Effector memory CD8-positive, alpha-beta T cell (primary cell): ENCODE measurements at regions not wholly inside any gene's neighbourhood (a gene's known extent, or its start where the extent isn't known, plus 50 kb on each side); places are given as distances from the start of the nearest gene placed in this dataset.
"Not testable (repeated sequence)": the region's sequence is repeated elsewhere in the genome, so short reads cannot be mapped to it uniquely, and the experiment has no call there.

Experiments used
- ATAC-seq: fragments of 150-1000 bp; cut with Tn5 transposase; replicated peaks from 2 replicates; pipeline ENCODE4 v1.10.0; 2021; ENCODE audit warnings: mild to moderate bottlenecking, moderate library complexity
- DNase-seq, 3 experiments: peaks; one replicate each; pipeline ENCODE4 v3.0.0; 2021
- H3K27ac Mint-ChIP-seq, 2 donors: one replicate each; pipeline ENCODE4 v1.8.0; 2022; ENCODE audit warnings: mild to moderate bottlenecking in 2 of 2, mixed read lengths in 2 of 2, moderate library complexity in 2 of 2
- H3K27me3 Mint-ChIP-seq, 2 donors: one replicate each; pipeline ENCODE4 v1.8.0; 2022; ENCODE audit warnings: mixed read lengths in 2 of 2
- H3K36me3 Mint-ChIP-seq: one replicate; pipeline ENCODE4 v1.8.0; 2022; ENCODE audit warnings: mild to moderate bottlenecking, moderate library complexity, mixed read lengths; ENCODE audit not compliant: insufficient read depth
- H3K4me1 Mint-ChIP-seq, 2 donors: one replicate each; pipeline ENCODE4 v1.8.0; 2022; ENCODE audit warnings: low read depth in 2 of 2, mixed read lengths in 2 of 2
- H3K4me3 Mint-ChIP-seq, 2 donors: one replicate each; pipeline ENCODE4 v1.8.0; 2022; ENCODE audit warnings: mild to moderate bottlenecking in 2 of 2, mixed read lengths in 2 of 2, moderate library complexity in 2 of 2
- H3K9me3 Mint-ChIP-seq, 2 donors: one replicate each; pipeline ENCODE4 v1.8.0; 2022; ENCODE audit warnings: mixed read lengths in 2 of 2

DNA sequence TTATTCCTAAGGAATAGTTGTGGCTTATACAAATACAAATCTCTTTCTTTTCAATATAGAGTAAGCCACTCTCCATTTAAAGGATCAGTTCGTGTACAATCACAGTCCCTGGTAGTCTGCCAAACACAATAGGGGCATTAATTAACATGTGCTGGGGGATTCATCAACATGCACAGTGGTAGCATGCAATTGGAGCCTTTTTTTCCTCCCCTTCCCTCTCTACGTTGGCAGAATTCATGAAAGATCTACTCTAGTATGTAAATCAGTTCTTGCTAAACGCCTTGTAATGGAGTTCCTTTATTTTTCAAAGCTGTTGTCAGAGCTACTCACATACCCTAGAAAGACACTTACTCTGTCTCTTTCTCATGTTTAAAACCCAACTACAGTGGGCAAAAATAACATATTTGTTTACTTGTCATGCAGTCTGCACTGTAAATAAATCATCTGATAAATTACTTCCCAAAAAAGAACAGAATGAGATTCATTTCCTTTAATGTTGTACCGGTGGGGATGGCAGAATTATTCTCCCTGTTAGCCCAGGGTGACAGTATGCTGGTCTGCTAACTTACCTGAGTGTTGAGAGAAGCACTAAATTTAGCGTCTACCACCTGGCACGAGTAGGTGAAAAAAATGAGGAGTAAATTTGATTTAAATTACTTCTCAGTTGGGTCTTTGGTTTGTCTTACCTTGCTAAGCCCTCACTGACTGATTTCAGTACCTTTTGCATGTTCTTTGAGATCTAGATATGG lies 341.5 kb upstream of the CCNH start:
- Mint-ChIP-seq H3K4me1 (no peaks in the 10 kb centered on the region), H3K27ac (no peak overlapping the region), H3K4me3 (no peak overlapping the region), H3K36me3 (no peaks in the 10 kb centered on the region), H3K27me3 (no peaks in the 10 kb centered on the region), H3K9me3 (no peaks in the 10 kb centered on the region)
- DNase-seq (no peak), ATAC-seq (no peak)

DNA sequence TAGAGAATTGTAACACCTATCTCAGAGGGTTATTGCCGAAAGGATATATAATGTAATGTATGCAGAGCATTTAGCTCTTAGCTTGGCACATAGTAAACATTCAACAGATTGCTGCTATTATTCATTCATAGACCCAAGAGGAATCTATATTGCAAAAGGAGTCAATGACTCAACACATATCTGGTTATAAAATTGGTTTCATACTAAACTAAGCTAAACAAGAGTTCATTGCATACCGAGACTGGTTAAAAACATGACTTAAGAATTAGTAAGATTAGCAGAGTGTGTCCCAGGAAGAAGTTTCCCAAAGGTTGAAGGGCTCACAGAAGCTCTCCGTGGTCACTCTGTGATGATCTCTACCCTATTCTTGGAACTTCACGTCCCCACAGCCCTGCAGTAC lies 339.6 kb upstream of the CCNH start:
- H3K9me3 Mint-ChIP-seq, result no peaks in the 10 kb centered on the region
- no peak overlapping the region for H3K4me3 Mint-ChIP-seq
- ATAC-seq (no peak), DNase-seq (no peak)
- no peaks in the 10 kb centered on the region for H3K36me3 Mint-ChIP-seq
- no peaks in the 10 kb centered on the region for H3K27me3 Mint-ChIP-seq
- no peaks in the 10 kb centered on the region for H3K4me1 Mint-ChIP-seq
- no peak overlapping the region for H3K27ac Mint-ChIP-seq

DNA sequence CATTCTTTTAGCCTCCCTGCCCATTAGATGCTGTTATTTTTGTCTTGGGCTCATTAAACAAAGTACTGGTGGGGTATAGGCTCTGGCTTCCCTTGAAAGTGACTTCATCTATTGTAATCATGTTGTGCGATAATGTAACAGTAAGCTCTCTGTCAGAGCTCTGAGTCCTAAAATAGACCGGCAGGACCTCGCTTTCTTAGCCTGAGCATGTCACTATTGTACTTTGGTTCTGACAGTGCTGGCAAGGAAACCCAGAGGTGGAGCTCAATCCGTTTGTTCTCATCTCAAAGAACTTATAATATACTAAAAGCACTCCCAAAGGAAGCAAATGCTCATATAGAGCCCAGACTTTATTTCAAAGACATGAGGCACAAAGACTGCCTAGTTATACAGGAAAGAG lies 339.1 kb upstream of the CCNH start:
- Mint-ChIP-seq H3K27ac (no peak overlapping the region), H3K36me3 (no peaks in the 10 kb centered on the region), H3K4me3 (no peak overlapping the region), H3K27me3 (no peaks in the 10 kb centered on the region), H3K4me1 (no peaks in the 10 kb centered on the region), H3K9me3 (no peaks in the 10 kb centered on the region)
- no peak for ATAC-seq
- DNase-seq, result no peak

DNA sequence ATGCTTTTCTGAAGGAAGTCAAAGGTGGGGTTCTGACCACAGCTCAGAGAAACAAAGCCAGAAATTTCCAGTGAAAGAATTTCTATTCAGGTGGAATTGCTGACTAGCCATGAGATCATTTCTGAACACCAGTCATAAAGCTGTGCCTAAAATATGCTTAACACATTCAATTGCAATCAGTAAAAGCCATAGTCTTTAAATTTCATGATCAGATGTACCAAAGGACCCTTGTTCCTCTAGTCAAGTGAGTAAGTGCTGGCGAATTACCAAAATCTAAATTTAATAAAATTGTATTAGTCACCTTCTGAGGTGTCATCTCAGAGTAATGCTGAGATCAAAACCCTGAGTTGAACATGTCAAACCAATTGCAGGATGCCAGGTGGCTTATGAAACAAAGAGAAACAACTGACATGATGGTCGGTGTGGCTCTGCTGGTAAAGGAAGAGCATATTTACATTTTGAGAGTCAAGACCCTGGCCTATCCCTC lies 334.2 kb upstream of the CCNH start:
- H3K27me3 Mint-ChIP-seq, result no peaks in the 10 kb centered on the region
- no peaks in the 10 kb centered on the region for H3K36me3 Mint-ChIP-seq
- ATAC-seq, result no peak
- no peak overlapping the region for H3K27ac Mint-ChIP-seq
- H3K4me3 Mint-ChIP-seq, result no peak overlapping the region
- H3K4me1 Mint-ChIP-seq, result no peaks in the 10 kb centered on the region
- H3K9me3 Mint-ChIP-seq, result no peaks in the 10 kb centered on the region
- no peak for DNase-seq

DNA sequence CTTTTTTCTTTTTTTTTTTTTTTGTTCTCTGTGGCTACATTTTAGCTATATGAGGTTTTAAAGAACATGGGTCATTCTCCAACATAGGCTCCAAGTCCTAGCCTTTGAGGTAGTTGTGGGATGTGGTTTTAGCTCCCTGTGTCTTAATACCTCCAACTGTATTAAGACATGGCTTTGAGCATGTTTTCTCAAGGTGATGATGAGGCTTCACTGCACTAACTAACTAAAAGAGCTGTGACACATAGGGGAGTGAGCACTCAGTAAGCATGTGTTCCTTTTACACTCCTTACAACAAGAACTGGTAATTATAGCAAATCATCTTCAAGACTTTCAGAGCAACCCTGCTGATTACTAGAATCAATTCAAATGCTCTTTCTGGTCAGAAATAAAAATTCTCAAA lies 333.6 kb upstream of the CCNH start:
- H3K36me3 Mint-ChIP-seq, result no peaks in the 10 kb centered on the region
- no peaks in the 10 kb centered on the region for H3K27me3 Mint-ChIP-seq
- H3K4me3 Mint-ChIP-seq, result no peak overlapping the region
- H3K4me1 Mint-ChIP-seq, result no peaks in the 10 kb centered on the region
- DNase-seq (no peak), ATAC-seq (no peak)
- H3K9me3 Mint-ChIP-seq, result no peaks in the 10 kb centered on the region
- no peak overlapping the region for H3K27ac Mint-ChIP-seq

DNA sequence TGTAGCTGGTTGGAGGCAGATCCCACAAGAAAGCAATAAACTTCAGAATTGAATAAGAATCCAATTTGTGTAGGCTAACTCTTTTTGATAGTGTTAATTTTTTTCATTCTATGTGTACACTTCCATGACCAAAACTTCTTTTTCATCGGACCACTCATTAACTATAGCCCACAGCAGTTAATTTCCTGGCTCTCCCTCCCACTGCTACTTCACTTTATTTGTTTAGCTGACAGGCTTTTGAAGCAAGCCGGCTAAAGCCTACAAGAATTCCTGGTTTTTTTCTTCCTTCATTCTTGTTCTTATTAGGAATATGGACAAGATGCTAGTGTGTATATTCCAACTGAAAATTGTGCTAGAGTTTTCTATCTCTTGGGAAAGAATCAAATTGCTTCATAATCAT lies 329.2 kb upstream of the CCNH start:
- Mint-ChIP-seq H3K4me3 (no peak overlapping the region), H3K27me3 (peaks cover 0 to under 1% of the 10 kb centered on the region in 2 donors), H3K36me3 (no peaks in the 10 kb centered on the region), H3K9me3 (no peaks in the 10 kb centered on the region), H3K27ac (no peak overlapping the region), H3K4me1 (no peaks in the 10 kb centered on the region)
- DNase-seq (no peak), ATAC-seq (no peak)

DNA sequence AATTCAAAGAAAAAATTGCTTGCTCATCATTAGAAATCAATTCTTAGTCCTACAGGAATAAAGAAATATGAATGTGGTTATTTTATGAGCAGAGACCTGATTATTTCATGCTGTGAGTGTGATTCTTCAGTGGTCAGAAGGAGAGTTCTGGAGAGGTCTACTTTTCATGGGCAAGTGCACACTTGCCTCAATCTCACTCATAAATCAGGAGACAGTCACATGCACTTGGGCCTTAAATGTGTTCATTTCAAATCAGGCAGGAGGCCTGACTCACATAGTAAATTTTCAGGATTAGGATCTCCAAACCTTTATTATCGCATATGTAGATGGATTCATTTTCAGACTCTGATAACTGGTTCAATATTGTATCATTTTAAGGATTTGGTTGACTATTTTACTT lies 323.2 kb upstream of the CCNH start:
- Mint-ChIP-seq H3K4me1 (no peaks in the 10 kb centered on the region), H3K36me3 (no peaks in the 10 kb centered on the region), H3K4me3 (no peak overlapping the region), H3K9me3 (no peaks in the 10 kb centered on the region), H3K27ac (no peak overlapping the region), H3K27me3 (peaks cover 0 to 9% of the 10 kb centered on the region in 2 donors)
- ATAC-seq (no peak), DNase-seq (no peak)

DNA sequence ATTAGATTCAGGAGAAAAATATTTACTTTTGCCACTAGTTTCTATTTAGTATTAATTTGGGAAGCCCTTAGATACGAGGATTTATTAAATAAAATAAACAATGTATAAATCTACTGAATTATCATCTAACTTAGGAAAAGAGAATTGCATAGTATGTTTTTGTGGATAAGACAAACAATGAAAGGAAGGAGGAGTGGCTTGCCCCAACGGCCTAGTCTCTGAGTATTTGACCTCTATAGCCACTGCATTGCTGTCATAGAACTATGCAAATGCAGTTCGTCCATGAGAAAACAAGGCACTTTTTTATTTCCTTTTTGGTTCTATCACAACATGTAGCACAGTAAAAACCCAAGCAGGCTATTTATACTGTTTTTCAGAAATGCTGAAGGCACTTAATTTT lies 321.2 kb upstream of the CCNH start:
- Mint-ChIP-seq H3K27me3 (peaks cover 7 to 9% of the 10 kb centered on the region in 2 donors), H3K9me3 (no peaks in the 10 kb centered on the region), H3K4me3 (no peak overlapping the region), H3K27ac (no peak overlapping the region), H3K4me1 (no peaks in the 10 kb centered on the region), H3K36me3 (no peaks in the 10 kb centered on the region)
- ATAC-seq, result no peak
- DNase-seq, result no peak

DNA sequence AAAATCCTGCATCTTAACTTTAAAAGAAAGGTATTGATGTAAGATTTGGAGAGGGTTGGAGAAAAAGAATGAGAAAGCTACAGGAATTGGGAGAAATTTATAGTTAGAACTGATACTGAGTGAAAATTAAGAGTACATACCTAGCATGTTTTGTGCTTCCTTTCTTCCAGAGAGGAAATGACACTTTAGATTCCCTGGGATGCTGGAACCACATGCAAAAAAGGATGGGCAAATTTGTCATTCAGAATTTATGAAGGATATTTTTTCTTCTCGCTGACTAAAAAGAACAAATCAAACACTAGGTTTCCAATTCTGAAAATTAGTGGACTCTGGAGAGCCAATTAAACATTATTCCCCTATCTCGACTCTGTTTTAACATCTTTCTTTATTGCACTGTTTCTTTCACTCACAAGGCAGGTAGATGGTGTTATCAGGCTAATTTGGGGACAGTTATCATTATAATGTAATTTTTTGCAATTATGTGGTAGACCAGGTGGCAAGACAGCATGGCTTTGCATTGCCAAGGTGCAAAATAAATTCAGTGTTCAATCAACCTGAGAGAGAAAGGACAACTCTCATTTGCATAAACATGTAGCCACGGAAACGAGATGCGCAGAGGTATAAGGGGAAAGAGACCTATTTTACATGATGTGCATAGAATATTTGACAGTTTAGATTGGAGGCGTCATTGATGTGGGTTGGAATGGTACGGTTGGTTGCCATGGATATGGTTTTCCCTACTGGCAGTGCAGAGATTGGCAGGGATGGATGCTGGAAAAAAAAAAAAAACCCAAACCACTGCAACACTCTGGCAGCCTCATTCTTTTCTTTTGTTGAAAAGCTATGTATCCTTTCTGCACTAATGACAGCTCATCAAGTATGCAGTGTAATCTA lies 320.4 kb upstream of the CCNH start:
- Mint-ChIP-seq H3K36me3 (no peaks in the 10 kb centered on the region), H3K27me3 (peaks cover 7 to 9% of the 10 kb centered on the region in 2 donors), H3K4me1 (no peaks in the 10 kb centered on the region), H3K9me3 (no peaks in the 10 kb centered on the region), H3K27ac (no peak overlapping the region), H3K4me3 (no peak overlapping the region)
- DNase-seq (no peak), ATAC-seq (no peak)

DNA sequence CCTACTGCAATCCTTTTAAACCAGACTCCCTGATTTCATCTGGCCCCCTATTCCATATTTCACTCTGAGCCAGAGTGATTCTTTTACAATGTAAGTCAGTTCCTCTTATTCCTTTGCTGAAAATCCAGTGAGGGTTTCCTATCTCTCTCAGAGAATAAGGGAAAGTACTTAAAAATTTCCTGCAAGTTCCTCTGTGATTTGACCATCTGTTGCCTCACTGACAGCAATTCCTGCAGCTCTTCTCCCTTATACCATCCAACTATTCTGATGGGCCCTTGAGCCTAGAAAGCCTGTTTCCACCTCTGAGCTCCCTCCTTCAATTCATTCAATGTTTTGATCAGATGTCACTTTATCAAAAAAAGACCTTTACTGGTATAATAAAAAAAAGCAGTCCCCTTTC lies 317.1 kb upstream of the CCNH start:
- H3K9me3 Mint-ChIP-seq, result no peaks in the 10 kb centered on the region
- no peaks in the 10 kb centered on the region for H3K4me1 Mint-ChIP-seq
- H3K27me3 Mint-ChIP-seq, result peaks cover 0 to 7% of the 10 kb centered on the region in 2 donors
- DNase-seq (no peak), ATAC-seq (no peak)
- no peak overlapping the region for H3K27ac Mint-ChIP-seq
- H3K36me3 Mint-ChIP-seq, result no peaks in the 10 kb centered on the region
- no peak overlapping the region for H3K4me3 Mint-ChIP-seq

DNA sequence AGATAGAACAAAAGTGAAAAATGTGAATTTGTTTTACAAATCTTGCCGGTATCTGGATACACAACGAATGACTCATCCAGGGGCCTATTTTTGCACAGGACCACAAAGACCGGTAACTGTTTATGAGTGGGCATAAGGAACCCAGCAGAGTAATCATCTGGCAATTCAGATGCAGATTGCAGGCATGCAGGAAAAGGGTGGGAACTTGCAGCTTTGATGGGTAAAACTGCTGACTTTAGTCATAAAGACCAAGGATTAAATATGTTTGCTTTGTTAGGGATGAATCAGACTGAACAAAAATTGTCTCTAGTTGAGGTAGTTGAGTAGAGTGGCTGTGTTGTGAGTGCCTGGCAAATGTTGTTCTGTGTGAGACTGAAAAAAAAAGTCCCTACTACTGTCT lies 309.6 kb upstream of the CCNH start:
- no peak for ATAC-seq
- DNase-seq, result no peak
- no peak overlapping the region for H3K27ac Mint-ChIP-seq

DNA sequence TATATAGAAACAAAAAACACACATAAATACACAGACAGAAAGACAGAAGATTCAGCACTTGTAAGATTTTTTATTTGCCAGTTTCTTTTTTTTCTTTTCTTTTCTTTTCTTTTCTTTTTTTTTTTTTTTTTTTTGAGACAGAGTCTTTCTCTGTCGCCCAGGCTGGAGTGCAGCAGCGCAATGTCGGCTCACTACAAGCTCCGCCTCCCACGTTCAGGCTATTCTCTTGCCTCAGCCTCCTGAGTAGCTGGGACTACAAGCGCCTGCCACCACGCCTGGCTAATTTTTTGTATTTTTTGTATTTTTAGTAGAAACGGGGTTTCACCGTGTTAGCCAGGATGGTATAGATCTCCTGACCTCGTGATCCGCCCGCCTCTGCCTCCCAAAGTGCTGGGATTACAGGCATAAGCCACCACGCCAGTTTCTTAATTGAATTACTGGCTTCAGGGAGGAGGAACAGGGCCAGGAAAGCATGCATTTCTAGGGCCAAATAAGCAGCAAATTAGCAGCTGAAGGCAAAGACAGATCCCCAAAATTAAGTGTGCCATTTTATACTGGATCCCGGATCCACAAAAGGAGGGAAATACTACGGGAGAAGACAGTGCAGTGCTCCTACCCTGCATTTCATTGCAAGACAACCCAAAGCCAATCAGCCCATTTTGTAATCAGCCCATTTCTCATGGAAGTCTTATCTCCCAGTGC lies 305.6 kb upstream of the CCNH start:
- H3K36me3 Mint-ChIP-seq, ATAC-seq: not testable (repeated sequence)

More for the DNA sequence above, 309.6 kb upstream of the CCNH start:
- Mint-ChIP-seq H3K4me1 (no peaks in the 10 kb centered on the region), H3K9me3 (no peaks in the 10 kb centered on the region), H3K4me3 (no peak overlapping the region), H3K36me3 (no peaks in the 10 kb centered on the region), H3K27me3 (peaks cover 0 to 4% of the 10 kb centered on the region in 2 donors)

DNA sequence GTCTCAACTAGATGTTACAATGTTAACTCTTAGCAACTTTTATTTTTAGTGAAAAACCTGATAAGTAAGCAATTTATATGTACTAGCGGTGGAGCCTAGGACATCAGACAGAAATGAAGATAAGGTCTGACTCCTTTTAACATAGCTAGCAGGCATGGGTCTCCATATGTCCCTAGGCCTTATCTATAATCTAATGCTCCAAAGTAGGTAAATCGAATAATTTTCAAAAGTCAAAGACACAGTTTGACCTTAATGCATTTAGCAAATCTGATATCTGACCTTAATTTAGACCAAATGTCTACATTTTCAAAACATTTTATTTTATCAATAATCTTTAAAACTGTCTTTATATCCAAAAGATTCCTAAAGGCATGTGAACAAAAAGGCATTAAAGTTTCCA lies 305.0 kb upstream of the CCNH start:
- H3K9me3 Mint-ChIP-seq, result no peaks in the 10 kb centered on the region
- H3K27ac Mint-ChIP-seq, result no peak overlapping the region

More for the DNA sequence above, 305.6 kb upstream of the CCNH start:
- not testable (repeated sequence) for DNase-seq, H3K4me3 Mint-ChIP-seq, H3K27me3 Mint-ChIP-seq, H3K27ac Mint-ChIP-seq, H3K9me3 Mint-ChIP-seq, H3K4me1 Mint-ChIP-seq

More for the DNA sequence above, 305.0 kb upstream of the CCNH start:
- Mint-ChIP-seq H3K4me3 (no peak overlapping the region), H3K27me3 (peaks cover 11% of the 10 kb centered on the region in 2 donors), H3K36me3 (no peaks in the 10 kb centered on the region), H3K4me1 (no peaks in the 10 kb centered on the region)
- no peak for DNase-seq
- no peak for ATAC-seq
